ENCODE measurements at regions not wholly inside any gene's neighbourhood (a gene's known extent, or its start where the extent isn't known, plus 50 kb on each side); places are given as distances from the start of the nearest gene placed in this dataset.

GRCh38 chr2:167543721-167544120 lies 655.4 kb downstream of the XIRP2 start:
- TF ChIP-seq EP300 (IDR thresholded peaks at IDR 0.05) = no peak
- no peak for TF ChIP-seq CTCF (IDR thresholded peaks at IDR 0.05)
- TF ChIP-seq POLR2A (IDR thresholded peaks at IDR 0.05) = no peak
- TF ChIP-seq POLR2AphosphoS5 (IDR thresholded peaks at IDR 0.05) = no peak
- H3K27ac ChIP-seq = no peak overlapping the region
- intact Hi-C loops (cut with DNase I) = no loop called here
- no peaks in the 10 kb centered on the region for H3K36me3 ChIP-seq
- H3K4me1 ChIP-seq = no peaks in the 10 kb centered on the region
- H3K9me3 ChIP-seq = no peaks in the 10 kb centered on the region
- 91 to 97% methylated on average over 4 of the region's 4 CpGs for WGBS, 2 donors
- H3K27me3 ChIP-seq = no peaks in the 10 kb centered on the region
- DNase-seq = no peak
- no peak overlapping the region for H3K4me3 ChIP-seq

- H3K27ac ChIP-seq = no peak overlapping the region
- 89 to 92% methylated on average over 4 of the region's 4 CpGs for WGBS, 2 donors
- DNase-seq = no peak
- H3K4me1 ChIP-seq = no peaks in the 10 kb centered on the region
- no peaks in the 10 kb centered on the region for H3K27me3 ChIP-seq
- no peak for TF ChIP-seq POLR2A (IDR thresholded peaks at IDR 0.05)
- no peak for TF ChIP-seq CTCF (IDR thresholded peaks at IDR 0.05)
- no peak for TF ChIP-seq EP300 (IDR thresholded peaks at IDR 0.05)
- no peak for TF ChIP-seq POLR2AphosphoS5 (IDR thresholded peaks at IDR 0.05)
- intact Hi-C loops (cut with DNase I) = no loop called here
- no peak overlapping the region for H3K4me3 ChIP-seq
- no peaks in the 10 kb centered on the region for H3K36me3 ChIP-seq
- no peaks in the 10 kb centered on the region for H3K9me3 ChIP-seq
Observed at GRCh38 chr2:167537743-167538142, 649.5 kb downstream of the XIRP2 start.

GRCh38 chr2:167534443-167534842 lies 646.2 kb downstream of the XIRP2 start:
- Histone ChIP-seq H3K4me1 (no peaks in the 10 kb centered on the region), H3K27me3 (no peaks in the 10 kb centered on the region), H3K4me3 (no peak overlapping the region), H3K27ac (no peak overlapping the region), H3K9me3 (no peaks in the 10 kb centered on the region), H3K36me3 (no peaks in the 10 kb centered on the region)
- intact Hi-C loops (cut with DNase I) = no loop called here
- 91 to 100% methylated on average over 1 of the region's 1 CpG for WGBS, 2 donors
- TF ChIP-seq POLR2AphosphoS5 (IDR thresholded peaks at IDR 0.05) (no peak), CTCF (IDR thresholded peaks at IDR 0.05) (no peak), POLR2A (IDR thresholded peaks at IDR 0.05) (no peak), EP300 (IDR thresholded peaks at IDR 0.05) (no peak)
- no peak for DNase-seq

GRCh38 chr2:167524786-167525185 lies 636.5 kb downstream of the XIRP2 start:
- no peaks in the 10 kb centered on the region for H3K36me3 ChIP-seq

More at GRCh38 chr2:167524786-167525185, 636.5 kb downstream of the XIRP2 start:
- intact Hi-C loops (cut with DNase I) = no loop called here
- WGBS, 2 donors = 79 to 81% methylated on average over 2 of the region's 2 CpGs
- H3K27ac ChIP-seq = no peak overlapping the region
- no peaks in the 10 kb centered on the region for H3K4me1 ChIP-seq
- H3K4me3 ChIP-seq = no peak overlapping the region
- H3K27me3 ChIP-seq = no peaks in the 10 kb centered on the region
- no peak for DNase-seq
- no peak for TF ChIP-seq POLR2A (IDR thresholded peaks at IDR 0.05)
- TF ChIP-seq POLR2AphosphoS5 (IDR thresholded peaks at IDR 0.05) = no peak
- no peak for TF ChIP-seq EP300 (IDR thresholded peaks at IDR 0.05)
- no peak for TF ChIP-seq CTCF (IDR thresholded peaks at IDR 0.05)
- H3K9me3 ChIP-seq = no peaks in the 10 kb centered on the region
